Medulla oblongata (tissue), 1 donor: ENCODE measurements at regions not wholly inside any gene's neighbourhood (a gene's known extent, or its start where the extent isn't known, plus 50 kb on each side); places are given as distances from the start of the nearest gene placed in this dataset.
"Not testable (repeated sequence)": the region's sequence is repeated elsewhere in the genome, so short reads cannot be mapped to it uniquely, and the experiment has no call there.

ENCODE experiments used
- DNase-seq: peaks from one replicate; pipeline ENCODE4 v3.0.0-alpha.2; 2015; ENCODE audit errors: extremely low spot score

DNA sequence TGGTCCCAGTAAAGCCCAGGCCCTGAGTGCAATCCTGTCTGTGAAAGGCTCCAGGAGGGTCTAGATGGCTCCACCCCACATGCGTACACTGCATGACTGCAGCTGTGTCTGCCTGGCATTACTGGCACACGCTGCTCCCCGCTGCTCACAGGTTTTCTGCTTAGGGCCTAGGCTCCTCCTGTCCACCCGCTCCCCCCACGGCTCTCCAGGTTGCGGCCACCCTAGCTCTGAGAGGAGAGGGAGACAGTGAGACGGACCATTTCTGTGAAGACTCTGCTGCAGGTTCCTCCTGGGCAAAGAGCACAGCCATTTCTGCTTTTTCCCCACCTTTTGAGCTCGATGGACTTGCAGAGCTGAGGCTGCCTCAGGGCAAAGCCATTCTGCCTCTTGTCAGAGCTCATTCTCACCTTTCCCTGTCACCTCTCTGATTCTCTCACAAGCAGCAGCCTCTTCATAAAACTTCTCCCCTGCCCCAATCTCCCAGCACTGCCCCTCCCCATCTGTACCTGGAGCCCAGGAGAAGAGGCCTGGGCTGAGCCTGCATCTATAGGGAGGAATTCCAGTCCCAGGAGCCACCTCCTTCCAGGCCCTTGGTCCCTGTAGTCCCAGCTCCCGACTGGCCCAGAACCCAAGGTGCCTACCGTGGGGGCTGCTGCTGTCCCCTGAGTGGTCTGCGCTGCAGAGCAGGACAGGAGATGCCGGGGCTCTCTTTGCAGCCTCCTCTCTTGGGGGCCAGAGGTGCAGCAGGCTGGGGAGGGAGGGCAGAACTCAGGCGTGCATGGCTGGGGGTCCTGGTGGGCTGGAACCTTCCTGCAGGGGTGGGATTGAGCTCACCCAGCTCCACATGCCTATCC is 433.7 kb upstream of the B3GAT1 start:
- DNase-seq: no peak

DNA sequence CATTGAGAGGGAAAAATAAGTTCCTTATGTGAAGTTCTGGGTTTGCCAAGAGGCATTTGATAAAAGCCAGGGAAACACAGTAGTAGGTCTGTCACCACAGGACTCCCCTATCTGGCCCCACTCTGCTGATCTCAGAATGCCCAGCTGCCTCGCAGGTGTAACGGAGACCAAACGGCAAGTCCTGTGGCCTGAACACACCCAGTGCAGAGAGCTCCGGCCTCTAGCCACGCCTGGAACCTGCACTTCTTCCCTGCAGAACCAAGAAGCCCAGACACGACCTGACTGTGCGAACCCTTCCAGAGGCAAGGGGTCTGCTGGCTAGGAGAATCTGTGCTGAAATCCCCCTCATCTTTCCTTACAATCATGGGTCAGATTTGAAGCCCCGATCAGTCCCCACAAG is 432.8 kb upstream of the B3GAT1 start:
- no peak for DNase-seq

DNA sequence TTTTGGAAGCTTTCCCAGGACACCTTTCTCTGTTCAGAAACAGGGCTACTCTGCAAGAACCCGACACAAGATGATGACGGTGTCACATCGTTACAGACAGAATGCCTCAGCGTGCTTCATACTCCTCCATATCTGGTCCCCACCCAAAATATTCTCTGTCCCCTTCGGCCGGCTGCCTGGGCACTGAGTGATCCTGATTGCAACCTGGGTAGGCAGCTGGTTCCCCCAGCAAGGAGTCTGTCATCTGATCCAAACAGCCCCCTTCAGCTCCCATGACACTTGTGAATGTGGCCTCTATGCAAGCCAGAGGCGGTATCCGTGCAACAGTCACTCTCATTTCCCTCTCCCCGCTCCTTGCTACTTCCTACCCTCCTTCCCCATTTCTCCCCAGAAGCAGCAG is 431.7 kb upstream of the B3GAT1 start:
- no peak for DNase-seq

DNA sequence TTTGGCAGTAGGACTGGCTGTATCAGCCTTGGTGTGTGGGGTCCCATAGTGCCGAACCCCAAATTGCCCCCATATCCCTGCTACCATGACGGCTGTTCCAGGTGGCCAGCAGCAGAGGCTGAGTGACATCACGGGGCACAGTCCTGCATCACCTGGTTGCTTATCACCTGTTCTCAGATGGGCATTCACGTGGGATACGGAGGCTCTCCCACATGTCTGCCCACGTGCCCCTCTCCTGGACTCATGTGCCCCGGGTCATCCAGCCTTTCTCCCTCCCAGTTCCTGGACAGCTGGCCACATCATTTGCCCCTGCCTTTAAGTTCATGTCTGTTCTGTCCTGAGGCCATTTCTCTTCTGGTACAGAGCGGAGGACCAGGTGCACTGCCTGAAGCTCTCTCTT is 431.0 kb upstream of the B3GAT1 start:
- DNase-seq: no peak

DNA sequence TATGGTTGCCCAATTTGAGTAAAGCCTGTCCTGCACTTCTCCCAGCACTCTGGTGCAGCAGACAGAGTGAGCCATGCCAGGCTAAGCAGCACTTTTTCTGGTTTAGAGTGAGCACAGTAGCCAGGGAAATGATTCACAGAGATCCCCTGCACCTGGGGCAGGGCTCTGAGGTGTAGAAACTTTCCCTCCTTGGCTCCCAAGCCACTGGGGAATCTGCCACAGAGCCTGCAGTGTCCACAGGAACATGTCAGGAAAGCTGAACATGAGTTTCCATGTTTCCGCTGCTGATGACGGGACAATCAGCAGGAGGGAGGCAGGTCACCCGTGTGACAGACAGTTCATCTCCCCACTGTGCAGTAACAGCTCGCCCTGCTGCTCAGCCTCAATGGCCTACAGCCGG is 429.9 kb upstream of the B3GAT1 start:
- no peak for DNase-seq

DNA sequence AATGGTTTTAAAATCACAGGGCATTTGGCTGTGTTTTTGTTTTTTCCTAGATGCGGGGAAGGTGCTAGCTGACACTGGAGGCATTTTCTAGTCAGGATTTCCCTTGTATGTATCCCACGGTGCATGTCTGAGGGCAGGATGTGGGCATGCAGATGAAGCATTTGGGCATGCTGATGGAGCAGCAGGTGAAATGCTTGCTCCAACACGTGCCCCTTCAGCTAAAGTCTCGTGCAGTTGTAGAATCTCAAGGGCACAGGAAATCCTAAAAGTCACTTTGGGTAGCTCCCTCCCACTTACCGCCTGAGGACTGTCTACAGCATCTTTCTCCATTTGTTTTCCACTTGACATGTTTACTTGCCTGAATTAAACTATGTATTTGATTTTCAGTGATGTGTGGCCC is 429.4 kb upstream of the B3GAT1 start:
- DNase-seq: no peak

DNA sequence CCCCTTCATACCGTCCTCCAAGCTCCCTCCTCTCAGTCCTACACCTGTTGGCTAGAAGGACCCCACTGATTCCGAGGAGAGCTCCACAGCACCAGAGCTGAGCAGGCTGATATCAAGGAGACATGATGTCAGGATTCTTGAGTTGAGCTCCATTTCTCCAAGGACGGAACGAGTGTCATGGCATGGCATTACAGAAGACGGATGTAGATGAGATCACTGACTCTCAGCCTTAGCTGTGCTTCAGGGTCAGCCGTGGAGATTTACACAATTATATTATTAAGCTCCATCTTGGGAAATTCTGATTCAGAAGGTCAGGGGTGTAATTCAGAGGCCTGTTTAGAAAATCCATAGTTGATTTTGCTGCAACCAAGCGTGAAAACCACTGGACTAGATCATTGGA is 428.9 kb upstream of the B3GAT1 start:
- DNase-seq: no peak

DNA sequence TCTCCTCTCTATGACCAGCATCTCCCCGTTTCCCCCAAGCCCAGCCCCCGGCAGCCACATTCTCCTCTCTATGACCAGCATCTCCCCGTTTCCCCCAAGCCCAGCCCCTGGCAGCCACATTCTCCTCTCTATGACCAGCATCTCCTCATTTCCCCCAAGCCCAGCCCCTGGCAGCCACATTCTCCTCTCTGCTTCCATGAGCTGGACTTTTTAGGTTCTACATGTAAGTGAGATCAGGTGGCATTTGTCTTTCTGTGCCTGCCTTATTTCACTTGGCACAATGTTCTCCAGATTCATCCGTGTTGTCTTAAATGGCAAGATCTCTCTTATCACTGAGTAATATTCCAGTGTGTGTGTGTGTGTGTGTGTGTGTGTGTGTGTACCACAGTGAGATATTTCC is 428.1 kb upstream of the B3GAT1 start:
- not testable (repeated sequence) for DNase-seq

DNA sequence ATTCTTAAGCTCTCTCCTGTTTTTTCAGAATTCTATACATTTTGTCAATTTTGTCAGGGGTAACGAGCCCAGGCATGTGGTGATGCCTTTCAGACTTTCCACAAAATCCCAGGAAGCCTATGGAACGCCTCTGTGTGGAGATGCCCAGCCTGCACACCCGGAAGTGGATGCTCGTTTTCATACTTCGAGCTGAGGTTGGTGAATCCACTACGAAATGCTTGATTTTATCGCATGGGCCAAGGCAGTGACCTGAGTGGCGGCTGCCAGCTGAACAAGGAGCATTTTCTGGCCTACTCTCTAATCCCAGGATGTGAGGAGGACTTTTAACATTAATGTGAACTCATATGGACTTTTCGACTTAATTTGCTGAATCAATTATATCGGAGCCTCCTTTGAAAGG is 426.7 kb upstream of the B3GAT1 start:
- DNase-seq: no peak

DNA sequence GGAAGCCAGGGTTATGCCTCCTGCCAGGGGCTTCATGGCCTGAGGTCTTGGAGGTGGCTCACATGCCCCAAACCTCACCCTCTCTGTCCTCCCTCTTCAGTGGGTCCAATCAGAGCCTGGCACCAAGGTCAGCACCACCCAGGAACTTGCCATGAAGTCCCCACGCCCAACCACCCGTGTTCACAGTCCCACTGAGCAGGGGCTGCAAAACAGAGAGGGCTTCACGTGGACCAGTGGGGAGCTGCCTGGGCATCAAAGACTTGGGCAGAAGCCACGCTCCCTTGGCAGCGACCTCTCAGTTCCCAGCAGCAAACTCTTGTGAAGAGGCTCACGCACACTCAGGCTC is 425.8 kb upstream of the B3GAT1 start:
- no peak for DNase-seq

DNA sequence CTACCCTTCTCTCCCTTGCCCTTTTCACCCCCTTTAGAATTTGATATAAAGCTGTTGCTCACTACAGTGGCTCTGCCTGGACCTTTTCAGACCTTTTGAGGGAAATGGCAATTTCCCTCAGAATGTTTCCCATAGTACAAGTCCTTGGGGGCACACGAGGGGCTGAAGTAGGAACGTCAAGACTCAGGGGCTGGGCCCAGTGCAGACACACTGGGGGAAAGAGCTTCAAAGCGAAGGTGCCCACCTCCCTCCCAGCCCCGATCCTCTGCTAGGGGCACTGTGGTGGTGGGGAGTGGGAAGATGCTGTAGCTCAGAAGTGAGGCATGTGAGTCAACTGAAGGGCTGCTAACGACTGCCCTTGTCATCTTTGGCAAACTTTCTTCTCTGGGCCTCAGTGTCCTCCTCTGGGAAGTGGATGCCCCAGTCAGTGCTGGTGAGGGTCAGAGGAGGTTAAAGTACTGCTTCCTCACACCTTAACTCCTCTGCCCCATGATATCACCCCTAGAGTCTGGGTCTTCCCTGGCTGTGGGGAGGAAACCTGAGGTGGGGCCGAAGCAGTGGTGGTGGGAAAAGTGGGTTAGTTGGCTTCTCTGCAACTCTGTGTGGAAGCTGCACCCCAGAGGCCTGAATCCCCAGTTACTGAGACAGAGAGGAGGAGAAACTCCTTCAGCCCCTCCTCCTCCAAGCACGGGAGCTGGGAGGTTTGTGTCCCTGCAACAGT is 425.3 kb upstream of the B3GAT1 start:
- no peak for DNase-seq

DNA sequence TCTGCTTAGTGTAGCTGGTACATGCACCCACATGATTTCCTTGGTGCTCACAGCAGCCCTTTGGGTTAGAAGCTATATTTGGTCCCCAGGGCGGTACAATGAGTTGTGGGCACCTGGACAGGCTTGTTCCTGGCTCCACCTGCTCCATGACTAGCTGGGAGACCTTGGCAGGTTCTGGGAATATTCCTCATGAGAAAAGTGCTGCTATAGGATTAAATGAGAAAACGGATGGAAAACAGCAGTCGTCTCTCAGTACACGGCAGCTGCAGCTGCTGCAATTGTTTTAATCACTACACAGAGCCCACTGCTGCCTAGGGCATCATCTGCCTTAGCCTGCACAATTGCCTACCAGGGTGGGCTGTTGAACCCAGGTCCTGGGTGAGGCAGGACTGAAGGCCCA is 424.5 kb upstream of the B3GAT1 start:
- no peak for DNase-seq

DNA sequence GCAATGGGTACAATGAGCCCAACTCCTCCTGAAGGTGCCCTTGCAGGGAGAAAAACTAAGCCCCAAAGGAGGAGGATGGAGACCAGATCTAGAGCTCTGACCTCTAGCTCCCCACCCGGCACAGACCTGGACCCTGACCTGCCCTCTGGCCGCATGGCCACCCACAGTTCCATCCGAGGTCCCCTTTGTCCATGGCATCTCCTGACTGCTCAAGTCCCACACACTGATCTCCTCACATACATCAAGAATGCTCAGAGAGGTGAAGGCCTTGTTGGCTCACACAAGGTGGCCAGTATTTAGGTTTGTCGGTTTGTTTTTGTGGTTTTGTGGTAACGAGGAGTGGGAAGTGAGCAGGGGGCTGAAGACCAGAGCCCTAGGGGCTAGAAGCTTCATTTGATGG is 423.5 kb upstream of the B3GAT1 start:
- DNase-seq: no peak

DNA sequence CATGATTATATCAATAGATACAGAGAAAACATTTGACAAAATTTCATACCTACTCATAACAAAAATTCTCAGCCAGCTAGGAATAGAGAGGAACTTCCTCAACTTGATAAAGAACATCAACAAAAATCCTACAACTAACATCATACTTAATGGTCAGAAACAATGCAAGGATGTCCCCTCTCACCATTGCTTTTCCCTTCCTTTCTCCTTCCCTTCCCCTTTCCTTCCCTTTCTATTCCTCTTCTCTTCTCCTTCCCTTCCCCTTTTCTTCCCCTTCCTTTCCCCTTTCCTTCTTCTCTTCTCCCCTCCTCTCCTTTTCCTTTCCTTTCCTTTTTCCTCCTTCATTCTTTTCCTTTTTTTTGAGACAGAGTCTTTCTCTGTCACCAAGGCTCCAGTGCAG is 418.3 kb upstream of the B3GAT1 start:
- DNase-seq: no peak

DNA sequence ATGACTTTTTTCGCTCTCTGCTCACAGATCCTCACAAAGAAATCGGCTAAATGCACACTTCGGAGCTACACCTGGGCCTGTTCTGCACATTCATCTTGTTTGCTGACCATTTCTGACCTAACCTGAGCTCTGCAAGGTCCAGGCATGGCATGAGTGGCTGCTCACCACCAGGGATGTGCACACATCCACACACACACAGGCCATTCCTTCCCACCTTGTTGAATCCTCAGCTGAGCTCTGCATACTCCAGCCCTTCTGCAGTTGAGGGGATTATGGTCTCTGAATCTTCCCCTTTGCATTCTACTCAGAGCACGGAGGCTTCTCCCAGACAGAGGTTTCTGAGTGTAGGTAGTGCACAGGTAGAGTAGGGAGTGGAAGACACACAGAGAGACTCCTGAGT is 411.9 kb upstream of the B3GAT1 start:
- DNase-seq: no peak

DNA sequence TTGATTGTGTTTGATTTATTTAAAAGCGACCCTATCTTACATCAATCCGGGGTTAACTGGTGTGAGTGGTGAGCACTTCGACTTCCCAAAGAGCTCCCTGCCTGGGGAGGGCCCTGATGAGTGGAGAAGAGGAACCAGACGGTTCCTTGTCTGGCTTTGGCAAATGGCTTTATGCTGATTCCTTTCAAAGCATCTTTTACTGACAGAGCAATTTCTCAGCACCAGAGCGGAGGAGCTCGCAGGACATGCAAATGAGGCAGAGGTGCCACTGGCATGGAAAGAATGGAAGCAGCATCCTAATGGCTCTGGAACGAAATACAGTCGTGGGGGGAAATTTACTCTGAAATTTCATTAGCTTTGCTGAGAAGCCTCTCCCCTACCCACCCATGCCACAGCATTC is 410.9 kb upstream of the B3GAT1 start:
- no peak for DNase-seq

DNA sequence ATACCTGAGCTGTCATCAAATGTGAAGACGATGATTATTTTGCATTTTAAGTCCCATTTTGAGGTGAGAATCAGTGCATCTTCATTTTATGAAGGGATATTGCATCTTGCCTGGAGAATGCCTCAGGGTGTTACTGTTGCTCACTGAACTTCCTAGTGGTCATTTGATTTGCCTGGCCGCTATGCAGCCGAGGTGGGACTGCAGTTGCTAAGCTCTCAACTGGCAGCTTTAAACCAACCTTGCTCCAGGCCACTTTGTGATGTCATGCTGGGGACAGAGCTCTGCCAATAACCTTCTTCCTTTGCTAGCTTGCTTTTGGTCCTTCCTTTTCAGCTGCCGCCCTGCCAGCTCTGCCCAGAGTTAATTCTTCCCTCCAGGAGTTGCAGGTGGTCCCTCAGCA is 409.4 kb upstream of the B3GAT1 start:
- DNase-seq: no peak

DNA sequence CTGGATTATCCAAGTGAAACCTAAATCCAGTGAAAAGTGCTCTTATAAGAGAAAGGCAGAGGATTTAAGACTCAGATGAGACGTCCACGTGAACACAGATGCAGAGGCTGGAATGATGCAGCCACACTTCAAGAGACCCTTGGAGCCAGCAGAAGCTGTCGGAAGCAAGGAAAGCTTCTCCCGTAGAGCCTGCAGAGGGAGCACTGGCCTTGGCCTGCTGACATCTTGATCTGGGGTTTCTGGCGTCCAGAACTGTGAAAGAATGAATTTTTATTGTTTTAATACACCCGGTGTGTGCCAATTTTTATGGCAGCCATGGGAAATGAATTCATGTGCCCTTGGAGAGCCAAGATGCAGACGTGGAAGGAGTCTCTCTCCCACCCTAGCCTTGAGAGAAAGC is 407.0 kb upstream of the B3GAT1 start:
- no peak for DNase-seq

DNA sequence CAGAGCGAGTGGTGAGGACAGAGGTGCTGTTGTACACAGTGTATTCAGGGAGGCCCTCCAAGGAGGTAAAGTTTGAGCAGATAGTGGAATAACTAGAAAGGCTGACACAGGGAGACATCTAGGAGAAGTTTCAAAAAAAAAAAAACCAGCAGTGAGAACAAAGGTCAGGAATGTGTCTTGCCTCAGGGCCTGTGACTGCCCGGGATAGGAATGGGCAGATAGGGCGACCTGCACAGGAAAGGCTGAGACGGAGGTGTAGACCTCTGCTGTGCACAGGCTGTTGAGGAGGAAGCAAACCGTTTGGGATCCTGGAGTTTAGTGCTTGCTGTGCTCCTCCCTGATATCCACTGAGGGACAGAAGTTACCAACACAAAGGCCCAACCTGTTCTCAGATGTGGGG is 406.5 kb upstream of the B3GAT1 start:
- no peak for DNase-seq

DNA sequence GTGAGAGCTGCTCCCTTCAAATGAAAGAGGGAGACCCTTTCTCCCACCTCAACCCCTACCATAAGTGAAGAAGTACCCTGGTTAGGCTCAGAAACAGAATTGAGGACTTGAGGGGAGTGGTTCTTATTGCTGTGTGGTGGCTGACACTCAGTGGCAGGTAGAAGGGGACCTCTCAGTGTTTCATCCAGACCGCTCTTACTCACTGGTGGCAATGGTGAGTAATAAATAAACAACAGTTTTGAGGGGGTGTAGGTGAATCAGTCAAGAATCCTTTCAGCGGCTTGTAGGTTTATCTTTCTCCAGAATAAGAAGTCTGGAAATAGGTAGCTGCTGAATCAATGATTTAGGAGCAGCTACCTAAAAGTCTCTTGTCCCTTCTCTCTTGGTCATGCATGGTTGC is 403.4 kb upstream of the B3GAT1 start:
- DNase-seq: no peak

DNA sequence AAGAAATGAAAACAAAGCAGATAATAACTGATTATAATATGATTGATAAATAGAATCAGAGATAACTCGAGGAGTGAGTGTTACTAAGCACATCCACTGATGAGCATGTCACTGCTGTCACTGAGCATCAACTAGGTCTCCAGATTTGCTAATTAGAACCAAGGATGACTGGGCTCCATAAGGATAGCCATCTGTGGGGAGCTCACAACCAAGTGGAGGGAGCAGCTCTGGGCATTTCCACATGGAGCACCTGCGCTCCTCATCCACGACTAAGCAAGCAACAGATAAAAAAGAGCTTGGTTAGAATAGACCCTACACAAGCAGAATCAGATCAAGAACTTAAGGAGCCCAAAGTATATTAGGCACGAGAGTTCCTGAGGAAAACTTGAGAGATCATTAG is 396.0 kb upstream of the B3GAT1 start:
- DNase-seq: no peak

DNA sequence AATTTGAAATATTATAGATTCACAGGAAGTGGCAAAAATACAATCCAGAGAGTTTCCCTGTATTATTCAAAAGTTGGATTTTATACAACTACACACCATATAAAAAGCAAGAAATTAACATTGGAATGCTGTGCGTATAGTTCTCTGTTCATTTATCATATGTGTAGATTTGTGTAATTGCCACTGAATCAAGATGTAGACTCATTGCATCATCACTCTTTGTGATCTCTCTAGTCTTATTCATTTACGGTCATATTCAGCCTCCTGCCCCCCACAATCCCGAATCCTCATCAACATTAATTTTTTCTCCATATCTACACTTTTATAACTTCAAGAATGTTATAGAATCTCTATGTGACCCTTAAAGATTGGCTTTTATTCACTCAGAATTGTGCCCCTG is 390.6 kb upstream of the B3GAT1 start:
- DNase-seq: no peak

DNA sequence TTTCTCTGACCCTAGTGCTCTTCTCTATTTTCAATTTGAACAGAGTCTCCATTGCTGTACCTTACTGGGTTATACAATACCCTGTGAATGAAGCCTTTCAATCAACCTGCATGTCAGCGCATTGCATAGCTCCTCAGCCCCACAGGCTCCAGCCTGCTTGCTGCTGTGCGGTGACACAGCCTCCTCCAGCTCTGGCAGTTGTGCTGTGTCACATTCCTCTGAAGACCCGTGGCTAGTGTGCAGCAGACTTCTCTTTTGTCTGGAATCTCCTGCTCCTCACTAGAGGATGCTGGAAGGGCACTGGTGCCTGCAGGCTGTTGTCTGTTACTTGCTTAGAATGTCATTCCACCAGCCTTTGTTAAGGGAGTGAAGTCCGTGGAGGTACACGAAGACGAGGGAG is 390.1 kb upstream of the B3GAT1 start:
- DNase-seq: no peak

DNA sequence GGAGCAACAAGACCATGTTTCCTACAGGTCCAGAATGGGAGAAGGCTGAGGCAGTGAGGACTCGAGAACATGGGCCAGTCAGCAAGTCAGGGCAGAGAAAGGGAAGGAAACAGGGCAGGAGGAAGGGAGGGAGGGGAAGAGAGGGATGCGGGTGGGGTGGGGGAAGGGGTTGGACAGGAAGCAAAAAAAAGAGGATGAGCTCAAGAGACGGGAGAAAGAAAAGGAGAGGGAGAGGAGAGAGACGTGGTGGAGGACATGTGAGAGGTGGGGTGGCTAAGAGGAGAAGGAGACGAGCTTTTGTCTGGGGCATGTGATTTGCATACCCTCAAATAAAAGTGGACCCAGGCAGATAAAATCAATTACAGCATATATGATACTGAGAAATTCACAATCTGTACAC is 389.5 kb upstream of the B3GAT1 start:
- no peak for DNase-seq
